BLaER1 (cell line): ENCODE measurements at regions not wholly inside any gene's neighbourhood (a gene's known extent, or its start where the extent isn't known, plus 50 kb on each side); places are given as distances from the start of the nearest gene placed in this dataset.

Source experiments
- H3K27ac ChIP-seq: shearing (Covaris generic); formaldehyde crosslinking; 2 replicates; pipeline ENCODE4 v1.8.1; 2022
- H3K27me3 ChIP-seq: shearing (Covaris generic); formaldehyde crosslinking; 2 replicates; pipeline ENCODE4 v1.8.1; 2022
- H3K36me3 ChIP-seq: shearing (Covaris generic); formaldehyde crosslinking; 2 replicates; pipeline ENCODE4 v1.8.1; 2022
- H3K4me1 ChIP-seq: shearing (Covaris generic); formaldehyde crosslinking; 2 replicates; pipeline ENCODE4 v1.8.1; 2022
- H3K4me2 ChIP-seq: shearing (Covaris generic); formaldehyde crosslinking; 2 replicates; pipeline ENCODE4 v1.8.1; 2022
- H3K4me3 ChIP-seq: shearing (Covaris generic); formaldehyde crosslinking; 2 replicates; pipeline ENCODE4 v1.8.1; 2022
- H3K9ac ChIP-seq: shearing (Covaris generic); formaldehyde crosslinking; 2 replicates; pipeline ENCODE4 v1.8.1; 2022
- H3K9me3 ChIP-seq: shearing (Covaris generic); formaldehyde crosslinking; 2 replicates; pipeline ENCODE4 v1.8.1; 2022
- H4K20me1 ChIP-seq: shearing (Covaris generic); formaldehyde crosslinking; 2 replicates; pipeline ENCODE4 v1.8.1; 2022
- Cebpa-rat ChIP-seq: shearing (Covaris generic); IDR thresholded peaks from 2 replicates; pipeline ENCODE4 v1.8.1; 2022

DNA sequence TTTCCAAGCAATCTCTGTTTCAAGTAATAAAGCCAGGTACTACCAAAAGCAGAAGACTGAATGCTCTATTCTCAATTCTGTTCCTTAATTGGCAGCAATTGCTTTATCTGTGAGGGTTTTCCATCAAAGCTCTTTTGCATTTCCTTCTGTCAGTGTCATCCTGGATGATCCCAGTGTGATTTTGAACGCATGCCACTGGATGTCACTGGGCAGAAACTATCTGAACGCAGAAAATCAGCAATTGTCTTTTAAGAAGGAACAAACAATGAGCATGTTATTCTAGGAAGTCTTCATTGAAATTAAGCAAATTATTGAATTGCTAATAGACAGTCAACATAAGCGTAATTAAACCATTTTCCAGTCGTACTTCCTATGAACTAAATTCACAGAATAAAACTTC, 259.0 kb upstream of the REG3G start:
- no peak overlapping the region for H3K4me3 ChIP-seq
- H3K9ac ChIP-seq, result no peak overlapping the region
- no peak for TF ChIP-seq Cebpa-rat
- H3K27me3 ChIP-seq, result no peaks in the 10 kb centered on the region
- H3K4me1 ChIP-seq, result no peaks in the 10 kb centered on the region
- H3K36me3 ChIP-seq, result no peaks in the 10 kb centered on the region
- H3K4me2 ChIP-seq, result no peak overlapping the region
- H3K27ac ChIP-seq, result no peak overlapping the region
- no peaks in the 10 kb centered on the region for H4K20me1 ChIP-seq
- peaks cover 16% of the 10 kb centered on the region for H3K9me3 ChIP-seq

DNA sequence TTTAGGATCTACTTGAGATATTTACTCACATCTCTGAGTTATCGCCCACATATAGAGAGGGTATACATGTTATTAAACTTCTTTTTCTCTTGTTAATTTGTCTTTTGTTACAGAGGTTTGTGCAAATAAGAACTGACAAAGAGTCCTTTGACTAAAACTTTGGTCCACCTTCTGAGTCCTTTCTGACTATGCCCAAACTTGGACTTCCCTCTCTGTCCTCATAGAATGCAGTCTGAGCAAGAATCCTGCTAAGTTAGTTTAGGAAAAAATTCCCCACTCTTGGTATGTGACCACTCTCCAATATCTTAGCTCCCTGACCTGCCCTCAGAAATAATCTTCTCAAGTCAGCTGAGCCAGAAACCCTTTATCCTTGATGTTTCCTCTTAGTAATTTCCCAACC, 257.5 kb upstream of the REG3G start:
- no peaks in the 10 kb centered on the region for H3K27me3 ChIP-seq

DNA sequence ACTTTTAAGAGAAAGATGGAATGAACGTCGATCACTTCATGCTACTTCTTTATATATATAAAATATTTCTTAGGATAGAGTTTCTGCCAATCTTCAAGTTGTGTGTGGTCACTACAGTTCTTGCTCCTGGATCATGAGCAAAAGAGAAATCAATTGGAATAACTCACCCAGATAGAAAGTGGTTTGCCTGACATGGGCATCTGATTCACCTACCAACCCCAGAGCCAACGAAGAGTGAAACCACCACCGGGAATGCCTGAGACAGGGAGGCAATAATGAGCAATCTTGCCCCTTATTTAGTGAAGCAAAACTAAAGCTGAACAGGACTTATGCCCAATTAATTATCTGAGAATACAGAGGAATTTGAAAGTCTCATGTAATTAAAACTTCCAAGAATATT, 250.2 kb upstream of the REG3G start:
- Histone ChIP-seq H3K4me1 (no peaks in the 10 kb centered on the region), H3K4me3 (no peak overlapping the region), H3K36me3 (no peaks in the 10 kb centered on the region), H3K9me3 (peaks cover 15% of the 10 kb centered on the region), H4K20me1 (no peaks in the 10 kb centered on the region), H3K9ac (no peak overlapping the region), H3K4me2 (no peak overlapping the region), H3K27me3 (no peaks in the 10 kb centered on the region), H3K27ac (no peak overlapping the region)
- no peak for TF ChIP-seq Cebpa-rat

More for the DNA sequence above, 257.5 kb upstream of the REG3G start:
- no peak for TF ChIP-seq Cebpa-rat
- H3K9me3 ChIP-seq, result 0 out of 2 replicates have a peak, but pooled peaks cover under 1% of the 10 kb centered on the region
- H3K27ac ChIP-seq, result no peak overlapping the region
- no peak overlapping the region for H3K9ac ChIP-seq
- no peaks in the 10 kb centered on the region for H3K4me1 ChIP-seq
- no peaks in the 10 kb centered on the region for H3K36me3 ChIP-seq
- no peaks in the 10 kb centered on the region for H4K20me1 ChIP-seq
- H3K4me2 ChIP-seq, result no peak overlapping the region
- no peak overlapping the region for H3K4me3 ChIP-seq

DNA sequence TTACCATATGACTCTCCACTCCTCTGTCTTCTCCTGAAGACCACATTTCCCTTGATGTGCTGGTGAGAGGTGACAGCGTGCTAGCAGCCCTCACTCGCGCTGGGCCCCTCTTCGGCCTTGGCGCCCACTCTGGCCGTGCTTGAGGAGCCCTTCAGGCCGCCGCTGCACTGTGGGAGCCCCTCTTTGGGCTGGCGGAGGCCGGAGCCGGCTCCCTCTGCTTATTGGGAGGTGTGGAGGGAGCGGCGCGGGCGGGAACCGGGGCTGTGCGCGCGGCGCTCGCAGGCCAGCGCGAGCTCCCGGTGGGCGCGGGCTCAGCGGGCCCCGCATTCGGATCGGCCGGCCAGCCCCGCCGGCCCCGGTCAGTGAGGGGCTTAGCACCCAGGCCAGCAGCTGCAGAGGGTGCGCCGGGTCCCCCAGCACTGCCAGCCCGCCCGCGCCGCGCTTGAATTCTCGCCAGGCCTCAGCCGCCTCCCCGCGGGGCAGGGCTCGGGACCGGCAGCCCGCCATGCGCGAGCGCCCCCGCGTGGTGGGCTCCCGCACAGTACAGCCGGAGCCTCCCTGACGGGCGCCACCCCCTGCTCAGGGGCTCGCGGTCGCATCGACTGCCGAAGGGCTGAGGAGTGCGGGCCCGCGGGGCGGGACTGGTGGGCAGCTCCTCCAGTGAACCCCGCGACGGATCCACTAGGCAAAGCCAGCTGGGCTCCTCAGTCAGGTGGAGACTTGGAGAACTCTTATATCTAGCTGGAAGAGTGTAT, 246.6 kb upstream of the REG3G start:
- no peak overlapping the region for H3K4me3 ChIP-seq
- no peak for TF ChIP-seq Cebpa-rat
- H3K27ac ChIP-seq, result no peak overlapping the region

GRCh38 chr2:78779761-78780160, 245.7 kb upstream of the REG3G start:
- H3K9ac ChIP-seq, result no peak overlapping the region
- H4K20me1 ChIP-seq, result no peaks in the 10 kb centered on the region
- H3K4me3 ChIP-seq, result no peak overlapping the region
- H3K9me3 ChIP-seq, result peaks cover 15% of the 10 kb centered on the region
- H3K4me1 ChIP-seq, result no peaks in the 10 kb centered on the region
- H3K27me3 ChIP-seq, result no peaks in the 10 kb centered on the region
- H3K36me3 ChIP-seq, result no peaks in the 10 kb centered on the region
- H3K4me2 ChIP-seq, result no peak overlapping the region
- no peak for TF ChIP-seq Cebpa-rat
- H3K27ac ChIP-seq, result no peak overlapping the region

More for the DNA sequence above, 246.6 kb upstream of the REG3G start:
- Histone ChIP-seq H3K27me3 (no peaks in the 10 kb centered on the region), H3K9ac (no peak overlapping the region), H4K20me1 (no peaks in the 10 kb centered on the region), H3K36me3 (no peaks in the 10 kb centered on the region), H3K4me1 (no peaks in the 10 kb centered on the region), H3K4me2 (no peak overlapping the region), H3K9me3 (peaks cover 15% of the 10 kb centered on the region)

- Histone ChIP-seq H3K4me3 (no peak overlapping the region), H3K27ac (no peak overlapping the region), H3K9me3 (peaks cover 15% of the 10 kb centered on the region), H3K4me2 (no peak overlapping the region), H3K4me1 (no peaks in the 10 kb centered on the region), H3K9ac (no peak overlapping the region), H3K27me3 (no peaks in the 10 kb centered on the region), H4K20me1 (no peaks in the 10 kb centered on the region), H3K36me3 (no peaks in the 10 kb centered on the region)
- no peak for TF ChIP-seq Cebpa-rat
These were observed 245.2 kb upstream of the REG3G start for GRCh38 chr2:78780256-78780655.

GRCh38 chr2:78780864-78781583, 244.5 kb upstream of the REG3G start:
- Histone ChIP-seq H3K27ac (no peak overlapping the region), H3K27me3 (no peaks in the 10 kb centered on the region), H3K4me1 (no peaks in the 10 kb centered on the region), H3K9me3 (peaks cover 15% of the 10 kb centered on the region), H3K9ac (no peak overlapping the region), H4K20me1 (no peaks in the 10 kb centered on the region), H3K4me3 (no peak overlapping the region), H3K4me2 (no peak overlapping the region), H3K36me3 (no peaks in the 10 kb centered on the region)
- no peak for TF ChIP-seq Cebpa-rat

GRCh38 chr2:78782196-78782595, 243.3 kb upstream of the REG3G start:
- TF ChIP-seq Cebpa-rat, result no peak
- H3K4me2 ChIP-seq, result no peak overlapping the region
- no peak overlapping the region for H3K27ac ChIP-seq
- H3K9me3 ChIP-seq, result peaks cover 15% of the 10 kb centered on the region
- no peaks in the 10 kb centered on the region for H3K4me1 ChIP-seq
- no peak overlapping the region for H3K4me3 ChIP-seq
- no peak overlapping the region for H3K9ac ChIP-seq
- no peaks in the 10 kb centered on the region for H3K27me3 ChIP-seq
- H4K20me1 ChIP-seq, result no peaks in the 10 kb centered on the region
- H3K36me3 ChIP-seq, result no peaks in the 10 kb centered on the region

DNA sequence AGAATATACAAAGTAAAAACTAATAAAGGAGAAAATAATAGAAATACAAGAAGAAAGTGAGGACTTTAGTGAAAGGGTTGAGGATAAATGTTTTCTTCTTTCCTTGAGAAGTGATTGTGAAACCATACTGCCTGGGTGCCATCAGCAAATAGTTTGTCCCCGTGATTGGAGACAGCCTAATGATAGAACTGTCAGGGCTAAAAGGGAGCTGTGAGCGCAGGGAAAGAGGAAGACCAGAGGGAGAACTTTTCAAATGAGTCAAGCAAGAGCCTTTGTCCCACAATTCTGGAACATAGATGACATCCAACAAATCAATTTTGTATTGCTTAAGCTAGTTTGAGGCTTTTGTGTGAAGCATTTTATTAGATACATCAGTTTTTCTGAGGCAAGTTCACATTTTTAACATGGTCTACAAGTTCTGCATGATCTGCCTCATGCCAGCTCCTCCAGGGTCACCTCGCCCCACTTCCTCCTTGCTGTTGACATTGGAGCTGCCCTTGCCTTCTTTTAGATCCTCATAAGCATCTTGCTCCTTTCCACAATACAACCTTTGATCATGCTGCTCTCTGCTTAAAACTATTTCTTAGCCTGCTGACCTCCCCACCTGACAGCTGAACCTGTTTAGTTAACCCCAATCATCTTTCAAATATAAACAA, 213.4 kb upstream of the REG3G start:
- no peaks in the 10 kb centered on the region for H3K9me3 ChIP-seq
- H3K4me2 ChIP-seq, result no peak overlapping the region
- no peak overlapping the region for H3K27ac ChIP-seq
- H3K27me3 ChIP-seq, result no peaks in the 10 kb centered on the region
- H3K9ac ChIP-seq, result no peak overlapping the region
- no peak overlapping the region for H3K4me3 ChIP-seq
- no peak for TF ChIP-seq Cebpa-rat
- no peaks in the 10 kb centered on the region for H3K4me1 ChIP-seq
- no peaks in the 10 kb centered on the region for H4K20me1 ChIP-seq
- no peaks in the 10 kb centered on the region for H3K36me3 ChIP-seq
